Neuronal stem cell (in vitro differentiated cells): ENCODE measurements at regions not wholly inside any gene's neighbourhood (a gene's known extent, or its start where the extent isn't known, plus 50 kb on each side); places are given as distances from the start of the nearest gene placed in this dataset.

ENCODE experiments used
- DNase-seq: peaks from one replicate; pipeline ENCODE4 v3.0.0-alpha.2; 2013; ENCODE audit warnings: low spot score
- H2AFZ ChIP-seq: one replicate; pipeline ENCODE4 v1.6.1; 2013; ENCODE audit warnings: mild to moderate bottlenecking, low read length, inconsistent platforms
- H2AK5ac ChIP-seq: 2 replicates; pipeline ENCODE4 v1.6.1; 2013; ENCODE audit warnings: low read depth, mild to moderate bottlenecking, inconsistent platforms, low read length, moderate library complexity, mixed read lengths
- H2BK120ac ChIP-seq: 2 replicates; pipeline ENCODE4 v1.6.1; 2013; ENCODE audit warnings: low read depth, mild to moderate bottlenecking, inconsistent platforms, low read length, moderate library complexity, mixed read lengths
- H2BK12ac ChIP-seq: one replicate; pipeline ENCODE4 v1.6.1; 2013; ENCODE audit warnings: low read length, inconsistent platforms
- H2BK15ac ChIP-seq: 2 replicates; pipeline ENCODE4 v1.6.1; 2013; ENCODE audit warnings: mild to moderate bottlenecking, low read length, inconsistent platforms, mixed read lengths
- H2BK5ac ChIP-seq: one replicate; pipeline ENCODE4 v1.6.1; 2013; ENCODE audit warnings: inconsistent platforms, mild to moderate bottlenecking, low read length, moderate library complexity
- H3K14ac ChIP-seq: one replicate; pipeline ENCODE4 v1.6.1; 2013; ENCODE audit warnings: low read length, inconsistent platforms
- H3K18ac ChIP-seq: 2 replicates; pipeline ENCODE4 v1.6.1; 2013; ENCODE audit warnings: low read length, inconsistent platforms
- H3K23ac ChIP-seq: 2 replicates; pipeline ENCODE4 v1.6.1; 2013; ENCODE audit warnings: low read depth, mild to moderate bottlenecking, mixed read lengths, low read length, inconsistent platforms; ENCODE audit not compliant: poor library complexity
- H3K27ac ChIP-seq: replicated peaks from 3 replicates; pipeline ENCODE4 v1.5.1; 2013; ENCODE audit warnings: low read length, inconsistent platforms
- H3K27me3 ChIP-seq, 3 experiments: 2 replicates each; pipeline ENCODE4 v1.6.1; 2013; ENCODE audit warnings: low read length in 3 of 3, mild to moderate bottlenecking in 2 of 3, inconsistent platforms in 1 of 3, low read depth in 1 of 3, mixed read lengths in 1 of 3, moderate library complexity in 1 of 3; ENCODE audit not compliant: control insufficient read depth in 3 of 3, insufficient read depth in 3 of 3
- H3K36me3 ChIP-seq, 2 donors: replicated peaks in 1 of 2; 2 replicates each; pipeline ENCODE4 v1.6.1; 2013; ENCODE audit warnings: low read length in 2 of 2; ENCODE audit not compliant: control insufficient read depth in 2 of 2, insufficient read depth in 2 of 2
- H3K4ac ChIP-seq: 2 replicates; pipeline ENCODE4 v1.6.1; 2013; ENCODE audit warnings: inconsistent platforms, mild to moderate bottlenecking, low read length, moderate library complexity
- H3K4me1 ChIP-seq, 2 donors: 1 replicate in 1 of 2; 2 replicates in 1 of 2; pipeline ENCODE4 v1.6.1; 2013; ENCODE audit warnings: low read length in 2 of 2, low read depth in 1 of 2; ENCODE audit not compliant: control insufficient read depth in 2 of 2, insufficient read depth in 1 of 2
- H3K4me2 ChIP-seq: one replicate; pipeline ENCODE4 v1.6.1; 2013; ENCODE audit warnings: mild to moderate bottlenecking, low read length, inconsistent platforms; ENCODE audit not compliant: insufficient read depth, poor library complexity, severe bottlenecking
- H3K4me3 ChIP-seq, 2 donors: 2 replicates each; pipeline ENCODE4 v1.5.1; 2013; ENCODE audit warnings: low read length in 2 of 2, mild to moderate bottlenecking in 2 of 2, inconsistent platforms in 1 of 2, moderate library complexity in 1 of 2
- H3K79me1 ChIP-seq: one replicate; pipeline ENCODE4 v1.6.1; 2013; ENCODE audit warnings: low read depth, mild to moderate bottlenecking, inconsistent platforms, low read length, moderate library complexity
- H3K9ac ChIP-seq: one replicate; pipeline ENCODE4 v1.6.1; 2013; ENCODE audit warnings: mild to moderate bottlenecking, low read depth, low read length, inconsistent platforms; ENCODE audit not compliant: poor library complexity
- H3K9me3 ChIP-seq, 2 donors: replicated peaks in 1 of 2; 2 replicates each; pipeline versions ENCODE3 to v1.6.1; 2013; ENCODE audit warnings: low read length in 2 of 2, mild to moderate bottlenecking in 2 of 2, inconsistent platforms in 1 of 2, low read depth in 1 of 2, mixed read lengths in 1 of 2, moderate library complexity in 1 of 2; ENCODE audit not compliant: control insufficient read depth in 2 of 2, insufficient read depth in 1 of 2
- H4K8ac ChIP-seq: one replicate; pipeline ENCODE4 v1.6.1; 2013; ENCODE audit warnings: low read depth, mild to moderate bottlenecking, inconsistent platforms, low read length, moderate library complexity
- H4K91ac ChIP-seq: one replicate; pipeline ENCODE4 v1.6.1; 2013; ENCODE audit warnings: low read length, low read depth, mild to moderate bottlenecking, inconsistent platforms; ENCODE audit not compliant: poor library complexity
- WGBS, 2 donors: extraction: QIAGEN DNeasy Blood & Tissue Kit; methylation state at CpG; one replicate each; pipeline ENCODE4 v1.1.7; 2013; ENCODE audit warnings: missing lambda C conversion rate in 2 of 2, mixed read lengths in 1 of 2; ENCODE audit not compliant: insufficient read length in 2 of 2, insufficient replicate concordance in 1 of 2; ENCODE audit errors: extremely low coverage in 2 of 2; 5-methylcytosine and 5-hydroxymethylcytosine counted together

DNA sequence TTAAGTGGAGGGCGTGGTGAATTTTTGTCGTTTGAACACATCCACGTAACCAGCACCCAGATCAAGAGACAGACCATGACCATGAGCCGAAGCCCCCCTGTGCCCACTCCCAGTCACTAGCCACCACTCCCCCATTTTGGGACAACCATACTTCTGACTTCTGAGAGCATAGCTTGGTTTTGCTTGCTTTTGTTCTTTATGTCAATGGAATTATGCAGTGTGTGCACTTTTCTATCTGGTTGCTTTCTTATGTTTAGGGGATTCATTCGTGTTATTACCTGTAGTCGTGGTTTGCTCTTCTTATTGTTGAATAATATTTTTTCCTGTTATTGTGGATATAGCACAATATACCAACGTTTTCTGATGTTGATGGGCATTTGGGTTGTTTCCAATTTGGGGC, 141.7 kb downstream of the GLI2 start:
- Histone ChIP-seq H2BK5ac (no peak overlapping the region), H3K4ac (no peak overlapping the region), H3K27me3 (no peaks in the 10 kb centered on the region), H3K23ac (no peak overlapping the region), H3K36me3 (peaks cover 0 to 11% of the 10 kb centered on the region in 2 donors), H3K79me1 (peaks cover 18% of the 10 kb centered on the region), H2BK120ac (no peak overlapping the region), H3K9me3 (no peaks in the 10 kb centered on the region), H3K4me2 (no peak overlapping the region), H3K18ac (no peak overlapping the region), H2BK15ac (no peak overlapping the region), H2BK12ac (no peak overlapping the region), H3K27ac (no peak overlapping the region), H3K4me1 (peaks cover 36 to 40% of the 10 kb centered on the region in 2 donors), H3K4me3 (no peak overlapping the region), H2AFZ (no peak overlapping the region), H3K14ac (no peak overlapping the region), H2AK5ac (no peak overlapping the region), H3K9ac (no peak overlapping the region), H4K91ac (no peak overlapping the region), H4K8ac (no peak overlapping the region)
- no peak for DNase-seq
- WGBS, 2 donors, result no CpG with 5 or more reads among the region's 7 CpGs

DNA sequence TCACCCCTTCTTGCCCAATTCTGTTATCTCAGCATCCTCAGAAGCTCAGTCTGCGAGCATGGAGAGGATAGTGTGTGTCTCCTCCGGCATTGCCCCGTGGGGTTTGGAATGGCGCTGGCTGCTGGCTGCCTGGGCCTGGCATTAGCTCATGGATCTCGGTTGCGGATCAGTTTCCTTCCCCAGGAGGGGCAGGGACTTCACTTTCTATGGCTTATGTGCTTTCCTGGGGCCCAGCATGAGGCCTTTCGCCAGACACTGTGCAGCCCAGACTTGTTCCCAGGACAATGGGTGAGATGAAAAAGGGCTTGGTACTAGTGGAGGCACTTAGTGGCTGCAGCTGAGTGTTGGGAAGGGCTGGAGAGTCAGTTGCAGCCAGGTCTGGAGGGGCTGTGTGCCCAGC, 143.3 kb downstream of the GLI2 start:
- Histone ChIP-seq H4K8ac (no peak overlapping the region), H3K23ac (no peak overlapping the region), H2BK15ac (no peak overlapping the region), H3K4me3 (no peak overlapping the region), H3K9me3 (no peaks in the 10 kb centered on the region), H2BK5ac (no peak overlapping the region), H2AK5ac (no peak overlapping the region), H2BK12ac (no peak overlapping the region), H2BK120ac (no peak overlapping the region), H2AFZ (no peak overlapping the region), H3K79me1 (peaks cover 18% of the 10 kb centered on the region), H3K4me2 (no peak overlapping the region), H3K18ac (peak overlapping the region; percentile 12), H3K4me1 (peaks cover 27 to 33% of the 10 kb centered on the region in 2 donors), H3K9ac (no peak overlapping the region), H3K27ac (peak overlapping the region; percentile 36), H3K14ac (peak overlapping the region; percentile 32), H3K36me3 (peaks cover 0 to 11% of the 10 kb centered on the region in 2 donors), H4K91ac (no peak overlapping the region), H3K27me3 (no peaks in the 10 kb centered on the region), H3K4ac (no peak overlapping the region)
- WGBS, 2 donors, result no CpG with 5 or more reads among the region's 7 CpGs
- peak; percentile 39 for DNase-seq

DNA sequence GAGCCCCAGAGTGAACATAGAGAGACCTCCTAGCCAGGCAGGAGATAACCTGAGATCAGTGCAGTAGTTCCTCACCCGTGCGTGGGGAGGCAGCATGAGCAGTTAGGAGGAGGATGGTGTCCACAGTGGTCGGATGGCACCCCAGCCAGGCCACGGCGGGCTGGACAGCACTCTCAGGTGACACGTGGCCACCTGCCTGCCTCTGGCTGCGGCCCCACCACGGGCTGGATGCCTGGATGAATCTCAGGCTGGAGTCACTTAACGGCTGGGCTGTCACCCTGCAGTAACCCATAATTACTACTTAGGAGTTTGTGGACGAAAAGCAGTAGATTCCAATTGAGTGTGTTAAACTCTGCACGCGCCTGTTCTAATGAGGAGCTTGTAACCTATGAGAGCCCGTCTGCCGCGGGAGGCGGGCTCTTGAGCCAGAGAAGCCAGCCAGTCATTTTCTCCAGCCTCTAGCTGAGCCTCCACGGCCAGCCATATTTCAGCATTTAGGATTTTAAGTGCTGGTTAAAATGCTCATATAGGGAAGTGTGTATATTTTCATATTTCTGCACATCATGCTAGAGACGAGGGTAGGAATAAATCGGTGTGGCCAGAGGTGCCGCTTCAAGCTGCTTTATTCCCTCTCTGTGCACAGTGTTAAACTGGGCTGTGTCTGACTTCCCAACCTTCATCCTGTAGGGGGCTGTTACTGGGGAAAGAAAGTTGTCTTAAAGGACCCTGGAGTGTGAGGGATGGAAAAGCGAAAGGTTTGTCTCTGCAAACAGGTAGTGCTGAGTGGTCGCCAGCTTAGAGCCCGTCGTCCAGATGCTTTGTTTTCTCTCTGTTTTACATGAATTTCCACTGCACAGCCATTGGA, 144.0 kb downstream of the GLI2 start:
- Histone ChIP-seq H4K91ac (no peak overlapping the region), H2BK15ac (no peak overlapping the region), H3K27me3 (no peaks in the 10 kb centered on the region), H2BK120ac (no peak overlapping the region), H2AK5ac (no peak overlapping the region), H3K4me3 (no peak overlapping the region), H3K9me3 (no peaks in the 10 kb centered on the region), H3K9ac (no peak overlapping the region), H3K27ac (peak overlapping the region; percentile 36), H3K4ac (no peak overlapping the region), H3K18ac (peak overlapping the region; percentile 73), H3K23ac (no peak overlapping the region), H3K36me3 (peaks cover 0 to 11% of the 10 kb centered on the region in 2 donors), H3K79me1 (peaks cover 22% of the 10 kb centered on the region), H2AFZ (no peak overlapping the region), H3K4me2 (no peak overlapping the region), H3K14ac (peak overlapping the region; percentile 32), H4K8ac (no peak overlapping the region), H2BK12ac (no peak overlapping the region), H2BK5ac (no peak overlapping the region), H3K4me1 (peaks cover 23 to 32% of the 10 kb centered on the region in 2 donors)
- no CpG with 5 or more reads among the region's 24 CpGs for WGBS, 2 donors
- no peak for DNase-seq

DNA sequence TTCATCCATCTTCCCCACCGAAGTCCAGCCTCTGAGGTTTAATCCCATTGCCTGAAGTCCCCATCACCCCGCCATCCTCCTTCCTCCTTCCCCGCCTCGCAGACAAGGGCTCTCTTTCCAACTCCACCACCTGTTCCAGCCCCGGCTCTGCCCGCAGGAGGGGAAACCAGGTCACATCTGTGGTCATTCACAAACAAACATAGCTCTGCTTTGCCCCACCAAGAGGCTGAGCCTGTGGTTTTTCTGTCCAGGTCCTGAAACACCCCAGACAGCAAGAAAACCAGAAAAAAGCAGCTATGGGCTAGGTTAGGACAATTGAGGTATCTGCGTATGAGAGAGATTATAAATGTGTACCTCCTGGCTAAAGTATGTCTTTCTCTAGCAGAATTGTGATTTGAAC, 144.7 kb downstream of the GLI2 start:
- peaks cover 18% of the 10 kb centered on the region for H3K79me1 ChIP-seq
- no peak overlapping the region for H2AFZ ChIP-seq
- no peak overlapping the region for H3K14ac ChIP-seq
- H3K4me3 ChIP-seq, result no peak overlapping the region
- H3K4me1 ChIP-seq, result peaks cover 27 to 30% of the 10 kb centered on the region in 2 donors
- no peak for DNase-seq
- H2BK120ac ChIP-seq, result no peak overlapping the region
- no peak overlapping the region for H2BK12ac ChIP-seq
- no peaks in the 10 kb centered on the region for H3K27me3 ChIP-seq
- WGBS, 2 donors, result no CpG with 5 or more reads among the region's 7 CpGs
- no peak overlapping the region for H2BK5ac ChIP-seq
- no peak overlapping the region for H3K18ac ChIP-seq
- H3K4me2 ChIP-seq, result no peak overlapping the region
- no peak overlapping the region for H2BK15ac ChIP-seq
- no peaks in the 10 kb centered on the region for H3K9me3 ChIP-seq
- no peak overlapping the region for H4K91ac ChIP-seq
- no peak overlapping the region for H3K4ac ChIP-seq
- H3K9ac ChIP-seq, result no peak overlapping the region
- no peak overlapping the region for H3K23ac ChIP-seq
- no peak overlapping the region for H4K8ac ChIP-seq
- H3K36me3 ChIP-seq, result peaks cover 0 to 11% of the 10 kb centered on the region in 2 donors
- H2AK5ac ChIP-seq, result no peak overlapping the region
- no peak overlapping the region for H3K27ac ChIP-seq
